Cardiac muscle cell (in vitro differentiated cells and primary cell): ENCODE measurements at regions not wholly inside any gene's neighbourhood (a gene's known extent, or its start where the extent isn't known, plus 50 kb on each side); places are given as distances from the start of the nearest gene placed in this dataset.

Source experiments
- DNase-seq, 2 donors: peaks; one replicate each; pipeline versions ENCODE4 v3.0.0 to v3.0.0-alpha.2; 2010 to 2017; ENCODE audit warnings: low read depth in 1 of 2, low spot score in 1 of 2
- H3K27ac ChIP-seq: fragments of 200-600 bp; sonication (generic); 2 replicates; pipeline ENCODE4 v1.5.1; 2016
- H3K27me3 ChIP-seq: fragments of 200-600 bp; sonication (generic); 2 replicates; pipeline ENCODE4 v1.6.0; 2016; ENCODE audit warnings: control low read depth
- H3K36me3 ChIP-seq: fragments of 200-600 bp; sonication (generic); 2 replicates; pipeline ENCODE4 v1.5.1; 2016; ENCODE audit warnings: control low read depth
- H3K4me1 ChIP-seq: fragments of 200-600 bp; sonication (generic); 2 replicates; pipeline ENCODE4 v1.8.1; 2017; ENCODE audit warnings: low read depth, mild to moderate bottlenecking, mixed run types
- H3K4me3 ChIP-seq: fragments of 200-600 bp; sonication (generic); 2 replicates; pipeline ENCODE4 v1.5.1; 2016; ENCODE audit warnings: mild to moderate bottlenecking
- H3K9me3 ChIP-seq: fragments of 200-600 bp; sonication (generic); 2 replicates; pipeline ENCODE4 v1.5.1; 2017; ENCODE audit warnings: low read depth, mild to moderate bottlenecking, control low read depth
- CTCF ChIP-seq: IDR thresholded peaks from 2 replicates; pipeline ENCODE4 v1.5.1; 2012; ENCODE audit warnings: low read depth, mild to moderate bottlenecking, low read length

GRCh38 chr2:144170179-144170578 is 349.7 kb downstream of the ZEB2 start:
- no peaks in the 10 kb centered on the region for H3K9me3 ChIP-seq
- no peak overlapping the region for H3K27ac ChIP-seq
- H3K4me3 ChIP-seq: no peak overlapping the region
- no peaks in the 10 kb centered on the region for H3K27me3 ChIP-seq
- H3K4me1 ChIP-seq: no peaks in the 10 kb centered on the region
- no peaks in the 10 kb centered on the region for H3K36me3 ChIP-seq
- TF ChIP-seq CTCF: no peak
- DNase-seq: peak in 1 of 2 donors; percentile 7

- DNase-seq: no peak
- H3K36me3 ChIP-seq: no peaks in the 10 kb centered on the region
- no peaks in the 10 kb centered on the region for H3K4me1 ChIP-seq
- H3K4me3 ChIP-seq: no peak overlapping the region
- no peak for TF ChIP-seq CTCF
- no peaks in the 10 kb centered on the region for H3K9me3 ChIP-seq
- no peaks in the 10 kb centered on the region for H3K27me3 ChIP-seq
- no peak overlapping the region for H3K27ac ChIP-seq
Observed at GRCh38 chr2:144166743-144167142, 353.2 kb downstream of the ZEB2 start.

- H3K27me3 ChIP-seq: no peaks in the 10 kb centered on the region
- no peak overlapping the region for H3K27ac ChIP-seq
- no peaks in the 10 kb centered on the region for H3K4me1 ChIP-seq
- no peaks in the 10 kb centered on the region for H3K36me3 ChIP-seq
- no peak for TF ChIP-seq CTCF
- H3K4me3 ChIP-seq: no peak overlapping the region
- no peak for DNase-seq
- no peaks in the 10 kb centered on the region for H3K9me3 ChIP-seq
Observed at GRCh38 chr2:144165599-144166250, 354.2 kb downstream of the ZEB2 start.

DNA sequence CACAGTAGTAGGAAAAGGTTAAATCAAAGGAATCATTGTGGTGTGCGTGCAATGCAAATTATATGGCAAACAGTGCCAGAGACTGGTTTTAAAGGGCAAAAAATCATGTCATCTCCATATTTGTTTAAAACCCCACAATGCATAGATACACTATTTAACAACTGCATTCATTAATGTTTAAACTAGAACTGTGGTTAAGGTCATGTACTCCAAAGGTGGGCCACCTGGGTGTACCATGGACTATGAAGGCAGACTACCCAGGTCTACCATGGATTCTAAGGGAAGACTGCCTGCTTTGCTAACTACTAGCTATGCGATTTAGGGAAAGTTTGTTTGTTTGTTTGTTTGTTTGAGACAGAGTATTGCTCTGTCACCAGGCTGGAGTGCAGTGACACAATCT is 356.3 kb downstream of the ZEB2 start:
- H3K36me3 ChIP-seq: no peaks in the 10 kb centered on the region
- DNase-seq: no peak

DNA sequence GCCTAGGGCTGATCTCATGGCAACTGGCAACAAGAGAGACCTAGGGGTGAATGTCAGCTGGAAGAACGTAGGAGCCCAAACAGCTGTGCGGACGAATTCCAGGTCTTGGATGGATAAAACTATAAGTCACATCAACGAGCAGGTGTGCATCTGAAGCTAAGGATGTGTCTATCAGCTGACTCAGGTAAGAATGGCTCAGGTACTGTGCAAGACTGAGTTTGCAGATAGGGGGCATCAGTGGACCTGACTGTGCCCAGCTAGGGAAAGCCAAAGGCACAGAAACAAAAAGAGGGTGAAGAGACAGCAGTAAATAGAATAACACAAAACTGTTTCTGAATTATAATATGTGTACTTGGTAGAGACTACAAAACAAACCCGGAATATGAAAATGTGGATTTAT is 357.3 kb downstream of the ZEB2 start:
- H3K27ac ChIP-seq: no peak overlapping the region
- H3K4me1 ChIP-seq: no peaks in the 10 kb centered on the region
- peak in 1 of 2 donors; percentile 22 for DNase-seq
- H3K4me3 ChIP-seq: no peak overlapping the region
- TF ChIP-seq CTCF: peak; percentile 34
- no peaks in the 10 kb centered on the region for H3K9me3 ChIP-seq
- no peaks in the 10 kb centered on the region for H3K27me3 ChIP-seq
- no peaks in the 10 kb centered on the region for H3K36me3 ChIP-seq

More for the DNA sequence above, 356.3 kb downstream of the ZEB2 start:
- no peak for TF ChIP-seq CTCF
- no peak overlapping the region for H3K4me3 ChIP-seq
- no peaks in the 10 kb centered on the region for H3K27me3 ChIP-seq
- H3K27ac ChIP-seq: no peak overlapping the region
- no peaks in the 10 kb centered on the region for H3K9me3 ChIP-seq
- H3K4me1 ChIP-seq: no peaks in the 10 kb centered on the region
